ENCODE measurements at regions not wholly inside any gene's neighbourhood (a gene's known extent, or its start where the extent isn't known, plus 50 kb on each side); places are given as distances from the start of the nearest gene placed in this dataset.
A peak's percentile ranks its signal among the peaks of the same experiment; 100 is the strongest.
"Not testable (repeated sequence)": the region's sequence is repeated elsewhere in the genome, so short reads cannot be mapped to it uniquely, and the experiment has no call there.

DNA sequence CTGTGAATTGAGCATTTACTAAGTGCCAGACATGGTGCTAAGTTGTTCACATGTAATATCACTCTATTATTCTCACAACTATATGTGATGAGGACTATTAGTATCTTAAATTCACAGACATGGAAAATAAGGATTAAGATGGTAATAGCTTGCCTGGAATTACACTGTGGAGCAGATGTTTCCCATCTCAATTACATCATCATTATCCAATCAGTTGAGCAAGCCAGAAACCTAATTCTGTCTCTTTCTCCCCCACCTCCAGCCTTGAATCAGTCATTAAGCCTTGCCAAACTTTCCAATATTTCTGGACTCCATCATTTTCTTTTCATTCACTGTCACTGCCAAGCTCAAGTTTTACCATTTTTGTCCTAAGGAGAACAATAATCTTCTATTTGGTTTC, 287.8 kb upstream of the KITLG start:
- in situ Hi-C loops (cut with MboI; ENCODE audit: low sequenced_read_pairs), result no loop called here
- no peak overlapping the region for H3K4me3 ChIP-seq
- H3K4me1 ChIP-seq, result peaks cover 10% of the 10 kb centered on the region
- H3K9me3 ChIP-seq, result no peaks in the 10 kb centered on the region
- H3K36me3 ChIP-seq (replicated peaks), result no peaks in the 10 kb centered on the region
- DNase-seq (ENCODE audit: low spot score in 2 of 2), result no peak
- no peaks in the 10 kb centered on the region for H3K27me3 ChIP-seq (ENCODE audit: low read depth)

GRCh38 chr12:88867510-88867909, 287.2 kb upstream of the KITLG start:
- H3K27me3 ChIP-seq (ENCODE audit: low read depth), result no peaks in the 10 kb centered on the region
- no peak overlapping the region for H3K4me3 ChIP-seq
- in situ Hi-C loops (cut with MboI; ENCODE audit: low sequenced_read_pairs), result no loop called here
- no peaks in the 10 kb centered on the region for H3K9me3 ChIP-seq
- DNase-seq (ENCODE audit: low spot score in 2 of 2), result no peak
- no peaks in the 10 kb centered on the region for H3K36me3 ChIP-seq (replicated peaks)
- peaks cover 10% of the 10 kb centered on the region for H3K4me1 ChIP-seq

DNA sequence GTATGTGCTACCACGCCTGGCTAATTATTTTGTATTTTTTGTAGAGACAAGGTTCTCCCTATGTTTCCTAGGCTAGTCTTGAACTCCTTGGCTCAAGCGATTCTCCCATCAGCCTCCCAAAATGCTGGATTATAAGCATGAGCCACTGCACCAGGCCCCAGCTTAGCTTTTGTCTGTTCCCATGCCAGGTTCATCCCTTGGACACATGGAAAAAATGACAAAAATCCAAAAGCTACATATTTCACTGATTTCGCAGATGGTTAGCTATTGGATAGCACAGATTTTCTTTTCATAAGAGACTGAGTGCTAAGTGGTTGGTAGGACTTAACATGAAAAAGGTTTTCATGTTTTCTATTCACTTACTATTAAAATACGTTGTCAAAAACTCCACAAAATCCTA, 286.6 kb upstream of the KITLG start:
- Histone ChIP-seq H3K4me3 (no peak overlapping the region), H3K4me1 (peaks cover 10% of the 10 kb centered on the region), H3K9me3 (no peaks in the 10 kb centered on the region), H3K27me3 (ENCODE audit: low read depth) (no peaks in the 10 kb centered on the region), H3K36me3 (replicated peaks) (no peaks in the 10 kb centered on the region)
- DNase-seq (ENCODE audit: low spot score in 2 of 2), result no peak
- in situ Hi-C loops (cut with MboI; ENCODE audit: low sequenced_read_pairs), result no loop called here

GRCh38 chr12:88865537-88865936, 285.3 kb upstream of the KITLG start:
- H3K36me3 ChIP-seq (replicated peaks), result no peaks in the 10 kb centered on the region
- in situ Hi-C loops (cut with MboI; ENCODE audit: low sequenced_read_pairs), result no loop called here
- H3K4me3 ChIP-seq, result no peak overlapping the region
- H3K4me1 ChIP-seq, result peaks cover 10% of the 10 kb centered on the region
- no peaks in the 10 kb centered on the region for H3K9me3 ChIP-seq
- DNase-seq (ENCODE audit: low spot score in 2 of 2), result no peak
- no peaks in the 10 kb centered on the region for H3K27me3 ChIP-seq (ENCODE audit: low read depth)

GRCh38 chr12:88860851-88861250, 280.6 kb upstream of the KITLG start:
- DNase-seq (ENCODE audit: low spot score in 2 of 2), result no peak
- in situ Hi-C loops (cut with MboI; ENCODE audit: low sequenced_read_pairs), result no loop called here
- Histone ChIP-seq H3K9me3 (no peaks in the 10 kb centered on the region), H3K27me3 (ENCODE audit: low read depth) (no peaks in the 10 kb centered on the region), H3K36me3 (replicated peaks) (no peaks in the 10 kb centered on the region), H3K4me1 (peaks cover 10% of the 10 kb centered on the region), H3K4me3 (no peak overlapping the region)

GRCh38 chr12:88856201-88856600, 275.9 kb upstream of the KITLG start:
- no peaks in the 10 kb centered on the region for H3K4me1 ChIP-seq
- no peak for DNase-seq (ENCODE audit: low spot score in 2 of 2)
- no peaks in the 10 kb centered on the region for H3K27me3 ChIP-seq (ENCODE audit: low read depth)
- no peaks in the 10 kb centered on the region for H3K36me3 ChIP-seq (replicated peaks)
- H3K4me3 ChIP-seq, result no peak overlapping the region
- in situ Hi-C loops (cut with MboI; ENCODE audit: low sequenced_read_pairs), result no loop called here
- no peaks in the 10 kb centered on the region for H3K9me3 ChIP-seq

DNA sequence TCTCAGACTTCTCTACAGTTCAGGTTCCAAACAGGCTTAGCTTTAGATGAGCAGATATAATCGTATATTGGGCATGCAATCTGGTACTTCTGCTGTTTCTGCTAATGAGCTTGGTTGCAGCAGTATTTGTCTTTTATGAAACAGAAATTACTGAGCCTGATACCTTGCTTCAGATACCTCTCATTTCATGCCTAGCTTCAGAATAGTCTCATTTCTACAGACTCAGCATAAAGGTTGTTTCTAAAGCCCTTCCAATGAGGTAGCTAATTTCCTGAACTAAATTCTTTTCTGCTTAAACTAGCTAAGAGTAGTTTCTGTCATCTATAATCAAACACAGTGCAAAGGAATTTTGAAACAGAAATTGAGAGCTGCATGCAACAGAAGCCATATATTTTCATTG, 275.0 kb upstream of the KITLG start:
- Histone ChIP-seq H3K9me3 (no peaks in the 10 kb centered on the region), H3K4me1 (no peaks in the 10 kb centered on the region), H3K27me3 (ENCODE audit: low read depth) (no peaks in the 10 kb centered on the region), H3K36me3 (replicated peaks) (no peaks in the 10 kb centered on the region), H3K4me3 (no peak overlapping the region)
- no peak for DNase-seq (ENCODE audit: low spot score in 2 of 2)
- in situ Hi-C loops (cut with MboI; ENCODE audit: low sequenced_read_pairs), result no loop called here

DNA sequence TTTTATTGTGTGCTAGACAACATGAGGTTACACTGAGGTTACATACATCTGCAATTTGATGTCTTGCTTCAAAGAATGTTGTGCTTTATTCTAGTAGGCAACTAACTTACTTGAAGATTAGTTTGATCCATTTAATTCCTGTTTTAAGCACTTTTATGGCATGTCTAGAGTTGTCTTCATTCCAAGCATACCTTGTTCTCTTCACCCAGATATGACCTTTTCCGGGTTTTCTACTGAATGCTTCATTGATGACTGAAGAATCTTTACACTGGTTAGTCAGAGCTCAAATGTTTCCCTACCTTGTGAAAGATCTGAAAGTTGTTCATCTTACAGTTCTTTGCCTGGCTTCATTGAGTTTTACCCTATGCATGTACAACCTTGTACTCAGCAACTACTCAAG, 274.0 kb upstream of the KITLG start:
- Histone ChIP-seq H3K4me3 (no peak overlapping the region), H3K36me3 (replicated peaks) (no peaks in the 10 kb centered on the region), H3K4me1 (no peaks in the 10 kb centered on the region), H3K9me3 (no peaks in the 10 kb centered on the region), H3K27me3 (ENCODE audit: low read depth) (no peaks in the 10 kb centered on the region)
- in situ Hi-C loops (cut with MboI; ENCODE audit: low sequenced_read_pairs), result no loop called here
- no peak for DNase-seq (ENCODE audit: low spot score in 2 of 2)

- H3K9me3 ChIP-seq; H3K36me3 ChIP-seq (replicated peaks); DNase-seq (ENCODE audit: low spot score in 2 of 2); in situ Hi-C loops (cut with MboI; ENCODE audit: low sequenced_read_pairs); H3K4me3 ChIP-seq; H3K27me3 ChIP-seq (ENCODE audit: low read depth); H3K4me1 ChIP-seq: not testable (repeated sequence)
Measured at GRCh38 chr12:88847246-88847645, 267.0 kb upstream of the KITLG start.

- no peaks in the 10 kb centered on the region for H3K36me3 ChIP-seq (replicated peaks)
- DNase-seq (ENCODE audit: low spot score in 2 of 2), result no peak
- H3K9me3 ChIP-seq, result no peaks in the 10 kb centered on the region; the same call in 1 of the 2 replicates
- no peak overlapping the region for H3K4me3 ChIP-seq
- H3K4me1 ChIP-seq, result no peaks in the 10 kb centered on the region
- in situ Hi-C loops (cut with MboI; ENCODE audit: low sequenced_read_pairs), result no loop called here
- no peaks in the 10 kb centered on the region for H3K27me3 ChIP-seq (ENCODE audit: low read depth)
Measured at GRCh38 chr12:88844426-88844825, 264.2 kb upstream of the KITLG start.

DNA sequence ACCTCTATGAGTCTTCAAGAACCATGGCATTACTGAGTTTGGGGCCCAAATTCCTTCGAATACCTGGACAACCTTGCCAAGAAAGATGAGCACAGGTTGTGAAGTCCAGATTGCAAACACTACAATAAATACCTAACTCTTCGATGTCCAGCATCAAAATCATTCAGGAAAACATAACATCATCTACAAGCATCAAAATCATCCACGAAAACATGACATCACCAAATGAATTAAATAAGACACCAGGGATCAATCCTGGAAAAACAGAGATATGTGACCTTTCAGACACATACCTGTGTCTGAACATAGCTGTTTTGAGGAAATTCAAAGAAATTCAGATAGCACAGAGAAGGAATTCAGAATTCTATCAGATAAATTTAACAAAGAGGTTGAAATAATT, 262.0 kb upstream of the KITLG start:
- no peaks in the 10 kb centered on the region for H3K36me3 ChIP-seq (replicated peaks)
- H3K4me3 ChIP-seq, result no peak overlapping the region
- no peaks in the 10 kb centered on the region; the same call in 1 of the 2 replicates for H3K9me3 ChIP-seq
- no peak for DNase-seq (ENCODE audit: low spot score in 2 of 2)
- in situ Hi-C loops (cut with MboI; ENCODE audit: low sequenced_read_pairs), result no loop called here
- no peaks in the 10 kb centered on the region for H3K27me3 ChIP-seq (ENCODE audit: low read depth)
- no peaks in the 10 kb centered on the region for H3K4me1 ChIP-seq

DNA sequence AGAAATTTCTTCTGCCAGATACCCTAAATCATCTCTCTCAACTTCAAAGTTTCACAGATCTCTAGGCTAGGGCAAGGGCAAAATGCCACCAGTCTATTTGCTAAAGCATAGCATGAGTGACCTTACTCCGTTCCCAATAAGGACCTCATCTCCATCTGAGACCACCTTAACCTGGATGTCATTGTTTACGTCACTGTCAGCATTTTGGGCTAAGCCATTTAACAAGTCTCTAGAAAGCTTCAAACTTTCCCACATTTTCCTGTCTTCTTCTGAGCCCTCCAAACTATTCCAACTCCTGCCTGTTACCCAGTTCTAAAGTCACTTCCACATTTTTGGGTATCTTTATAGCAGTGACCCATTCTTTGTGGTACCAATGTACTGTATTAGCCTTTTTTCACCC, 259.2 kb upstream of the KITLG start:
- no peaks in the 10 kb centered on the region for H3K36me3 ChIP-seq (replicated peaks)
- in situ Hi-C loops (cut with MboI; ENCODE audit: low sequenced_read_pairs), result no loop called here
- peaks cover 7% of the 10 kb centered on the region for H3K4me1 ChIP-seq
- no peaks in the 10 kb centered on the region for H3K27me3 ChIP-seq (ENCODE audit: low read depth)
- no peaks in the 10 kb centered on the region; the same call in 1 of the 2 replicates for H3K9me3 ChIP-seq
- no peak overlapping the region for H3K4me3 ChIP-seq
- no peak for DNase-seq (ENCODE audit: low spot score in 2 of 2)

GRCh38 chr12:88836156-88836555, 255.9 kb upstream of the KITLG start:
- Histone ChIP-seq H3K9me3 (no peaks in the 10 kb centered on the region; the same call in none of the 2 replicates), H3K27me3 (ENCODE audit: low read depth) (no peaks in the 10 kb centered on the region)
- in situ Hi-C loops (cut with MboI; ENCODE audit: low sequenced_read_pairs), result no loop called here

GRCh38 chr12:88834226-88834625, 254.0 kb upstream of the KITLG start:
- Histone ChIP-seq H3K36me3 (replicated peaks) (no peaks in the 10 kb centered on the region), H3K4me3 (no peak overlapping the region), H3K27me3 (ENCODE audit: low read depth) (no peaks in the 10 kb centered on the region), H3K4me1 (peaks cover 23% of the 10 kb centered on the region), H3K9me3 (no peaks in the 10 kb centered on the region; the same call in none of the 2 replicates)
- DNase-seq (ENCODE audit: low spot score in 2 of 2), result no peak
- in situ Hi-C loops (cut with MboI; ENCODE audit: low sequenced_read_pairs), result no loop called here

More at GRCh38 chr12:88836156-88836555, 255.9 kb upstream of the KITLG start:
- H3K4me3 ChIP-seq, result no peak overlapping the region
- H3K4me1 ChIP-seq, result peaks cover 23% of the 10 kb centered on the region
- DNase-seq (ENCODE audit: low spot score in 2 of 2), result peak in 1 of 2 experiments; percentile 45
- H3K36me3 ChIP-seq (replicated peaks), result no peaks in the 10 kb centered on the region

DNA sequence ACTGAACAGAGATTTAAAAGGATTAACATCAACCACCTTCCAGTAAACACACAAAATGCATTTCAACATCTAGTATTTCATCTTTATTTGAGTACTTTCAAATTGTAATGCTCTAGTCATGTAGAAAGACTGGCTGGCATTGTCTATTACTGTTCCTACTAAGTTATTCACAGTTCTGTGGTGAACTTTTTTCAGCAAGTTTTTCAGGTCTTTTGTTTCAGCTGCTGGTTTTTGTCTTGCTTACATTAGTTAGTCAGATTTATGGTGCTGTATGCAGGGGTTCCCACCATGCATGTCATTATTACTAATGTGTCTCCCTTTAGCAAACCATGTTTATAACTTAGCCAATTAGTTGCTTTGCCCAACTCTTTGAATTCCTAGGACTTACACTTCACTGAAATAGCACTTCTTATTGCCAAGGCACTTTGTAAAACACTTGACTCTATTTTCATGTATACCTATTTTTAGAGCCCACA, 253.4 kb upstream of the KITLG start:
- H3K4me3 ChIP-seq, result no peak overlapping the region
- in situ Hi-C loops (cut with MboI; ENCODE audit: low sequenced_read_pairs), result no loop called here

More for the DNA sequence above, 253.4 kb upstream of the KITLG start:
- H3K4me1 ChIP-seq, result peaks cover 23% of the 10 kb centered on the region
- peak; percentile 18 to 49 for DNase-seq (ENCODE audit: low spot score in 2 of 2)
- H3K27me3 ChIP-seq (ENCODE audit: low read depth), result no peaks in the 10 kb centered on the region
- no peaks in the 10 kb centered on the region for H3K36me3 ChIP-seq (replicated peaks)
- no peaks in the 10 kb centered on the region; the same call in none of the 2 replicates for H3K9me3 ChIP-seq

Data from HAP-1 (cell line).